GM18873 (cell line): ENCODE measurements at regions not wholly inside any gene's neighbourhood (a gene's known extent, or its start where the extent isn't known, plus 50 kb on each side); places are given as distances from the start of the nearest gene placed in this dataset.
A peak's percentile ranks its signal among the peaks of the same experiment; 100 is the strongest.

Experiments
- ATAC-seq: cut with Tn5 transposase; IDR thresholded peaks from one replicate; pipeline ENCODE4 v1.9.1; 2021; ENCODE audit warnings: mild to moderate bottlenecking, moderate library complexity, moderate number of reproducible peaks; ENCODE audit not compliant: unreplicated experiment, low FRiP score

DNA sequence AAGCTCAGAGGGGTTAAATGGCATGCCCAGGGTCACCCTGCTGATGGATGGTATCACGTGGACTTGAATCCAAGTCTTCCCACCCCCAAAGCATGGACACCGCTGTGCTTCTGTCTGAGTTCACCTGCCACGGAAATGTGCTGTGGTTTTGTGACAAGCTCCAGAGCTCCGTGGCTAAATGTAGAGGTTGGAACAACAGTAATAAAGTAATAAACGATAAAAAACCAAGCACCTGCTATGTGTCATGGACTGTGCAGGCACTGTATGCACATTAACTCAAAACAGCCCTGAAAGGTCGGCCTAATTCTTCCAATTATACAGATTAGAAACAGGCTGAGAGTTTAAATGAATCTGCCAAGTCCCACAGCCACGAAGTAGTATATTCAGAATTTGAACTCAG lies 182.1 kb upstream of the NAV2 start:
- ATAC-seq, result no peak

- ATAC-seq, result no peak
These were observed 186.5 kb upstream of the NAV2 start for GRCh38 chr11:19526119-19526518.

- ATAC-seq, result no peak
These were observed 186.9 kb upstream of the NAV2 start for GRCh38 chr11:19525714-19526113.

DNA sequence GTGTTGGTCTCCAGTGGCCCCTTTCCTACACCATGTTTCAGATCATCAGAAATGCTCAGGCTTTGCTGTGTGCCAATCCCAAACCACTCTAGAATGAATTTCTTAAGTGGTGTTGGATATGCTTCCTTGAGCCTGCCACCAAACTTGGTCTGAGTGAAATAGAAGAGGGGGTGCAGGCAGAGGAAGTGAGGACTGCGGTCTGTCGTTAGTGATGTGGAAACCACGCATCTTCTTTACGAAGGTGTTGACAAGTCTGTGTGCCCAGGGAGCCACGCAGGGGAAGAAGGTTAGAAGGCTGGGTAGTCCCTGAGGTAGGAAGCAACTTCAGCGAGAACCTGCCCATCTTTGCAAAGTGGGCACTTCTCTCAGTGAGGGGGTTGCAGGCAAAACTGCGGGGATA lies 187.4 kb upstream of the NAV2 start:
- peak; percentile 76 for ATAC-seq

DNA sequence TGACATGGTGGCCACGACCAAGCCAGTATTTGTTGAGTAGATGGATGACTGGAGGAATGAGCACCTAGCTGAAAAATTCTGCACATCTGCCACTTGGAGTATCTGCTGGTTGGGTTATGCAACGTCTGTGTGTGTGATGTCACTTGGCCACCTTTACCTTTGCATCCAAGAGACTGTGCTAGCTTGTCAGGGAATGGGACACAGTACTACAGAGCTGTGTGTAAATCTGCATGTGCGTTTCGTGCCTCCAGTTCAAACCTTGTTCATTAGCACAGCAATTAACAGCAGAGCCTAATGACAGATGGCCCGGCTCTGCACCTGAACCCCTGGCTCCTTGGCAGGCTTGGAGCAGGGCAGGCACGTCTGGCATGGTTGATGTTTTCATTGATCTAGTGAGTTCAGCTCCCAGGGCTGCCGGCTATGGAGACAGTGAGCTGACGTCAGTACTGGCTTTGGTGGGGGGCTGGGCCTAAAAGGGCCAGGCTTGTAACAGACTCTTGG lies 188.4 kb upstream of the NAV2 start:
- no peak for ATAC-seq

GRCh38 chr11:19520681-19521080 lies 192.0 kb upstream of the NAV2 start:
- ATAC-seq, result no peak

DNA sequence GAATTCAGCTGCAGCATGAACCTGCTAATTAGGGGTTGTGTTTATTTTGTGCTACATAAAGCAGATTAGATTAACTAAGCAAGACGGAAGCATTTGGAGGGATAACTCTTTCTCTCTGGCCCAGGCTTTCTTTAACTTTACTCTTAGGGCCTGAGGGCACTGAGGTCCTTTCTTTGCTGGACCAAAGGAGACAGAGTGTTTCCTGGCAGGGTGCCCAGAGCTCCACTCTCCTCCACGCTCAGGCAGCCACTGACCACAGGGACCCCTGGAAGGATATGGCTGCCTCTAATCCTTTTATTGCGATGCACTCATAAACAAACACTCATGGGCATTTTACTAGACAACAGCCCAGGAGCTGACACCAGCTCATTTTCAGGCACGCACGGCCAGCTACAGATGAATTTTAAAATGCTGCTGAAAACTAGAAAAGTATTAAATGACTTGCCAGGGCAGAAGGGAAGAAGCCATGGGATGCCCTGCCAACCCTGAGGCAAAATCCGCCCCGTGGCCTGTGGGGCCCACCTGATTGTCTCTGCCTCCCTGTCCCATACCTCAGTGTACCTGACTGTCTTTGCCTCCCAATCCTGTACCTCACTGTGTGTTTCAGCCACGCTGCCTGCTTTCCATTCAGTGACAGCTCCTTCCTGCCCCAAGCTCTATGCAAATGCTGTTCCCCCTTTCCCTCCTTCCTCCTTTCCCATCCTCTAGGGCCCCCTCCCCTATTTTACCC lies 192.6 kb upstream of the NAV2 start:
- ATAC-seq, result no peak

DNA sequence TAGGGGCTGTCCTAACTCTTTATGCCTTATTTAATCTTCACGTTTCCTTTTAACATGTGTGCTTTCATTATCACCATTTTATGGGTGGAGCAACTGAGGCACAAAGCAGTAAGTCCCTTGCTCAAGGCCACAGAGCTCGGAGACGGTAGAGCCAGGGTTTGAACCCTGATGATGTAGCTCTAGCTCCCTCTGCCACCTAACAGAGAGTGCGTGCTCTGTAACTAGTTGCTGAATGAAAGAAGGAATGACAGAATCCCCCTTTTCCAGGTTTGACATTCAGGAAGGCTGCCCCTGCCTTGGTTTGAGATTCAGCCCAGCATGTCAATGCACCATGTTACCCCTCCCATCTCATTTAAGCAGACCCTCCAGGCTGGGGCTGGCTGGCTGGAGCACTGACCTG lies 193.3 kb upstream of the NAV2 start:
- ATAC-seq, result no peak

- no peak for ATAC-seq
These were observed 199.4 kb upstream of the NAV2 start for GRCh38 chr11:19513253-19513652.

- no peak for ATAC-seq
These were observed 200.0 kb upstream of the NAV2 start for GRCh38 chr11:19512618-19513017.

DNA sequence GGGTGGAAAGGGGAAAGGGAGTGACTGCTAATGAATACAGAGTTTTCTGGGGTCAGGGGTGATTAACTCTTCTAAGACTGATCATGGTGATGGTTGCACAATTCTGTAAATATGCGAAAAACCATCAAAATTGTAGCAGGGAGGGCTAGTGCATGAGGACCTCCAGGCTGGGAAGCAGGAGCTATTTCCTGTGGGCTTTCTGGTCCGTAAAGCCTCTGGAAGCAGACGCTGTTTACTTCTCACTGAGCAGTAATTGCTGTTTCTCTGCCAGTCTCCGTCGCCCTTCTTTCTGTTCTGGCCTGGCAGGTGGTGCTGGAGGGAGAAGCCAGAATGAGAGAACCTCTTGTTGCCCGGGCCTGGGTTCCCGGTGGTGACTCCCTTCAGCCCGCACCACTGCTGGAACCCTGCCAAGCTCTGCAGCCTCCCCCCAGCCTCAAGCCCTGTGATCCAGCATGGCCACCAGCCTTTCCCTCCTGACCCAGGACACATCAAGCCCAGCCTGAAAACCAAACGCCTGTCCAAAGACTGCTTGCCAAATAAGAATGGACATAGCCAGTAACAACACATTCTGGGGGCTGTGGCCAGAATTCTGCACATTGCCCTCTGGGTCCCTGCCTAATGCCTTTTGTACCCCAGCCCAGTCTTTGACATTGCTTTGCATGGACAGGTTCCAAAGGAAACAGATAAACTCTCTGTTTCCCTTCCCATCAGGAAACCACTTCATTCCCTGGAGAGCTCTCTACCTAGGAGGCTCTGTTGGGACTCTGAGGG lies 201.0 kb upstream of the NAV2 start:
- ATAC-seq, result no peak

GRCh38 chr11:19511066-19511412 lies 201.6 kb upstream of the NAV2 start:
- no peak for ATAC-seq

- ATAC-seq, result no peak
These were observed 202.2 kb upstream of the NAV2 start for GRCh38 chr11:19510468-19510867.

DNA sequence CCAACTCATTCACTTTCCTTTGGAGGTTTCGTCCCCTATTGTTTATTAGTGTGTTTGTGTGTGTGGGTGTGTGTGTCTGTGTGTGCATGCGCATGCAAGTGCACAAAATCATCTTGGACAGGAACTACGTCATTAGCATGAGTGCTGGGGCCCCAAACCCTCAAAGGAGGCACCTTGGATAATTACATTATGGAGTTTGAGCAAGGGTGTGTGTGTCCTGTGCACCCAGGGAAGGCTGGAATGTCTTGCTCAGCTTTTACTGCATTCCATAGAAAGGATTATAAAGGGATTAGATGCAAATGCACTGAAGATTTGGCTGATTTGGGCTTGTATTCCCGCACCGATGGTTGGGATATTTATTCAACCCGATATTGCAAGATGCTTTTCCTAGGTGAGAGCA lies 203.4 kb upstream of the NAV2 start:
- ATAC-seq, result no peak

DNA sequence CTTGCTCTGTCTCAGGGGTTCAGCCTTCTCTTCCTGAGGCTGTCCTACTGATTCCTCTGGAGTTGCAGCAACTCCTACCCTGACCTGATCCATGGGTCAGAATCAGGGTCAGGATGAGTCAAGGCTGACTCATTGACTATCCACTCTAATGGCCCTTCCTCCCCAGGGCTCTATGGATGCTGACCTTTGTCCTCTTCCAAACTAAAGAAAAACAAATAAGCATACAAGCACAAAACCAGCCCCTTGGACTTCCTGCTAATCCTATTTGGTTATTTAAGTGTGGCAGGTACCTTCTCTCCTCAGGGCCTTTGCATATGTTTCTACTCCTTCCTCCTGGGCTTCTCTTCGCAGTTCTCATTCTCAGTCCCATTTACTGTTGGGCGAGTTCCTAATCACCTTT lies 204.5 kb upstream of the NAV2 start:
- no peak for ATAC-seq

- no peak for ATAC-seq
These were observed 205.7 kb upstream of the NAV2 start for GRCh38 chr11:19506816-19507486.

- no peak for ATAC-seq
These were observed 209.9 kb upstream of the NAV2 start for GRCh38 chr11:19502691-19503253.

DNA sequence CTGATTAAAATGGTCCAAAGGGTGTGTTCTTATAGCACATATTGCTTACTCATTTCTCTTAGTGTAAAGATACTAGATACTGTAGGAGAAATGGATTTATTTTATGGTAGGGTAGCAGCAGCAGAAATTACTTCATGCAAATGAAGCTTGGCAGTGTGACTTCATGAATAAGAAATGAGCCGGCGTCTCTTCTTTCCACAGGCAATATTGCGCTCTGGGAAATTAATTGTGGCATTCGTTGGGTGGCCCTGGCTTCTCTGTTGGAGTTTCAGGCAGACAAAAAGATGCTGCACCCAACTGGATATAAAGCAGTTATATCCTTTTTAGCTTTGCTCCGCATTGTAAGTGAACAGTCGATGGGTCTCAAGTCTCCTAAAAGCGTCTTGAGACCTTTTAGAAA lies 211.0 kb upstream of the NAV2 start:
- no peak for ATAC-seq

GRCh38 chr11:19499999-19500398 lies 212.6 kb upstream of the NAV2 start:
- no peak for ATAC-seq

- ATAC-seq, result no peak
These were observed 213.5 kb upstream of the NAV2 start for GRCh38 chr11:19499026-19499669.
